Thoracic aorta (tissue), 2 donors: ENCODE measurements at regions not wholly inside any gene's neighbourhood (a gene's known extent, or its start where the extent isn't known, plus 50 kb on each side); places are given as distances from the start of the nearest gene placed in this dataset.

Experiments
- ATAC-seq: fragments of 150-250 bp; one replicate; pipeline ENCODE4 v1.8.0; 2017; ENCODE audit warnings: low read depth; ENCODE audit not compliant: insufficient number of reproducible peaks, low FRiP score
- DNase-seq: peaks from one replicate; pipeline ENCODE4 v3.0.0-alpha.2; 2020; ENCODE audit warnings: low spot score
- H3K27ac ChIP-seq, 2 donors: fragments of 200-600 bp; sonication (generic); 1 replicate in 1 of 2; 2 replicates in 1 of 2; pipeline ENCODE4 v1.5.1; 2016; ENCODE audit warnings: mild to moderate bottlenecking in 2 of 2, moderate library complexity in 2 of 2
- H3K27me3 ChIP-seq: fragments of 200-600 bp; sonication (generic); replicated peaks from 2 replicates; pipeline ENCODE4 v1.6.0; 2016; ENCODE audit warnings: mild to moderate bottlenecking; ENCODE audit not compliant: insufficient read depth
- H3K36me3 ChIP-seq: fragments of 200-600 bp; sonication (generic); one replicate; pipeline ENCODE4 v1.5.1; 2016
- H3K4me1 ChIP-seq, 2 donors: fragments of 200-600 bp; sonication (generic); 1 replicate in 1 of 2; 2 replicates in 1 of 2; pipeline versions ENCODE4 v1.5.1 to v1.6.0; 2016; ENCODE audit warnings: low read depth in 2 of 2, mild to moderate bottlenecking in 1 of 2; ENCODE audit not compliant: control insufficient read depth in 1 of 2
- H3K4me3 ChIP-seq: fragments of 200-600 bp; sonication (generic); 2 replicates; pipeline ENCODE4 v1.5.1; 2016; ENCODE audit warnings: mild to moderate bottlenecking
- H3K9me3 ChIP-seq: fragments of 200-600 bp; sonication (generic); 2 replicates; pipeline ENCODE4 v1.5.1; 2016
- TF ChIP-seq, protein P1 (sequence below): fragments of 200-600 bp; sonication (generic); IDR thresholded peaks from one replicate; pipeline ENCODE4 v1.5.1; 2019; ENCODE audit warnings: antibody characterized with exemption

DNA sequence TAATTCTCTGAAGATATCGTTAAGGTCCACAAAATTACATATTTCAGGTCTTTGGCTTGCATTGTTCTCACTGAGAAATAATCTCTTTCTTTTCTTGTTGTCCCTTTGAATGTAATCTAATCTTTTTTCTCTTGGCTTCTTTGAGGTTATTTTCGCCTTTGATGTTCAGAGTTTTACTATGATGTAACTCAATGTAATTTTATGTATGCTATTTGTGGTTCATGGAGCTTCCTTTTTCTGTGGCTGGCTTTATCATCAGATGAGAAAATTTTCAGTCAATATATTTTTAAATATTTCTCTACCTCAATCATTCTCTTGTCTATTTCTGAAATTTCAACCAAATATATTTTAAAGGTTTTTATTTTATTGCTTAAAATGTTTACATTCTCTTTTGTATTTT, 672.2 kb downstream of the TRAM1L1 start:
- Histone ChIP-seq H3K27ac (no peak overlapping the region), H3K4me3 (no peak overlapping the region), H3K36me3 (no peaks in the 10 kb centered on the region), H3K4me1 (no peaks in the 10 kb centered on the region), H3K27me3 (no peaks in the 10 kb centered on the region), H3K9me3 (no peaks in the 10 kb centered on the region)
- DNase-seq (no peak), ATAC-seq (no peak)
- TF ChIP-seq, protein P1, sequence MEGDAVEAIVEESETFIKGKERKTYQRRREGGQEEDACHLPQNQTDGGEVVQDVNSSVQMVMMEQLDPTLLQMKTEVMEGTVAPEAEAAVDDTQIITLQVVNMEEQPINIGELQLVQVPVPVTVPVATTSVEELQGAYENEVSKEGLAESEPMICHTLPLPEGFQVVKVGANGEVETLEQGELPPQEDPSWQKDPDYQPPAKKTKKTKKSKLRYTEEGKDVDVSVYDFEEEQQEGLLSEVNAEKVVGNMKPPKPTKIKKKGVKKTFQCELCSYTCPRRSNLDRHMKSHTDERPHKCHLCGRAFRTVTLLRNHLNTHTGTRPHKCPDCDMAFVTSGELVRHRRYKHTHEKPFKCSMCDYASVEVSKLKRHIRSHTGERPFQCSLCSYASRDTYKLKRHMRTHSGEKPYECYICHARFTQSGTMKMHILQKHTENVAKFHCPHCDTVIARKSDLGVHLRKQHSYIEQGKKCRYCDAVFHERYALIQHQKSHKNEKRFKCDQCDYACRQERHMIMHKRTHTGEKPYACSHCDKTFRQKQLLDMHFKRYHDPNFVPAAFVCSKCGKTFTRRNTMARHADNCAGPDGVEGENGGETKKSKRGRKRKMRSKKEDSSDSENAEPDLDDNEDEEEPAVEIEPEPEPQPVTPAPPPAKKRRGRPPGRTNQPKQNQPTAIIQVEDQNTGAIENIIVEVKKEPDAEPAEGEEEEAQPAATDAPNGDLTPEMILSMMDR, result no peak

DNA sequence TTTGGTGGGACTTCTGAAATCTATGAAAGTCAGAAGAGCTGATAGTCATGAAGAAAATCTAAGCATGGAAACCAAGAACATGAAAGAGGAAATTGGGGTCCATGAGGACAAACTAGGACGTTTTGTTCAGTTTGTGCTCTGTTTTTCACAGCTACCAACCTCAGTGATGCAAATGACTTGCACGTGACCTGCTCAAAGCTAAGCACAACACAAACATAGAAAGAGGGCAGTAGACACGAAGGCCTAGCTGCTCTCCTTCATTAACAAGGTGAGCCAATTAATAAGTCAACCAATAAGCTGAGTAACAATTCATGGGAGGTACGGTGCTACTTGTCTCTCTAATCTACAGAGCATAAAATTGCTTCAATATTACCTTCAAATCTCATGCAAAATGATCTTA, 684.1 kb downstream of the TRAM1L1 start:
- ATAC-seq, result no peak
- H3K27me3 ChIP-seq, result no peaks in the 10 kb centered on the region
- no peak overlapping the region for H3K4me3 ChIP-seq
- H3K9me3 ChIP-seq, result no peaks in the 10 kb centered on the region
- no peaks in the 10 kb centered on the region for H3K4me1 ChIP-seq
- DNase-seq, result no peak
- H3K36me3 ChIP-seq, result no peaks in the 10 kb centered on the region
- TF ChIP-seq, protein P1, result no peak
- no peak overlapping the region for H3K27ac ChIP-seq

DNA sequence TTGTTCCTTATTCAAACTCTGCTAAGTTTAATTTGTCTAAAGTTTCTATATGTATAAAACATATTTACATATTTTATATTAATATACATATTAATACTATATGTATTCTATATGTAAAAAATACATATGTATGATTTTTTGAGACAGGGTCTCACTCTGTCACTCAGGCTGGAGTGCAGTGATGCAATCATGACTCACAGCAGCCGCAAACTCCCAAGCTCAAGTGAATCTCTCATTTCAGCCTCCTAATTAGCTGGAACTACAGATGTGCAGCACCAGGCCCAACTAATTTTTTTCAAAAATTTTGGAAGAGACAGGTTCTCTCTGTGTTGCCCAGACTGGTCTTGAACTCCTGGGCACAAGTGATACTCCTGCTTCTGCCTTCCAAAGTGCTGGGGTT, 684.9 kb downstream of the TRAM1L1 start:
- TF ChIP-seq, protein P1, result no peak
- no peaks in the 10 kb centered on the region for H3K9me3 ChIP-seq
- no peak for DNase-seq

DNA sequence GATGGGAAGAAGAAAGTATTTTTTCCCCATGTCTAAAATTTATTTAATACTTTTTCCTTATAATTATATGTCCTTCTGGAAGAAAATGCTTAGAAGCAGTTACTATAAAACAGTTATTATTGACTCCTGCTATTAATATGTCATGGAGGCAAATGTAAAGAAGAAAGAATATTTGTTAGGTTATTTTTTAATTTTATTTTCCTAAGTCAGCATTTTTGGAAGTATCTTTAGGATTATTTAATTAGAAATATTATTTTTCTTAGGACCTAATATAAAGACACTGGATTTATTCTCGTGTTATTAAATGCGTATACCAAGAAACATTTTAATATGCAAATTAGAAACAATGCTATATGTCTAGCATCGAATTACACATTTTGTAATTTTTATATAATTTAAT, 687.7 kb downstream of the TRAM1L1 start:
- Histone ChIP-seq H3K27ac (no peak overlapping the region), H3K36me3 (no peaks in the 10 kb centered on the region), H3K4me3 (no peak overlapping the region), H3K27me3 (no peaks in the 10 kb centered on the region), H3K4me1 (no peaks in the 10 kb centered on the region), H3K9me3 (no peaks in the 10 kb centered on the region)
- ATAC-seq, result no peak
- DNase-seq, result no peak
- TF ChIP-seq, protein P1, result no peak

More for the DNA sequence above, 684.9 kb downstream of the TRAM1L1 start:
- H3K27me3 ChIP-seq, result no peaks in the 10 kb centered on the region
- no peak overlapping the region for H3K27ac ChIP-seq
- no peaks in the 10 kb centered on the region for H3K4me1 ChIP-seq
- ATAC-seq, result no peak
- no peak overlapping the region for H3K4me3 ChIP-seq
- no peaks in the 10 kb centered on the region for H3K36me3 ChIP-seq

DNA sequence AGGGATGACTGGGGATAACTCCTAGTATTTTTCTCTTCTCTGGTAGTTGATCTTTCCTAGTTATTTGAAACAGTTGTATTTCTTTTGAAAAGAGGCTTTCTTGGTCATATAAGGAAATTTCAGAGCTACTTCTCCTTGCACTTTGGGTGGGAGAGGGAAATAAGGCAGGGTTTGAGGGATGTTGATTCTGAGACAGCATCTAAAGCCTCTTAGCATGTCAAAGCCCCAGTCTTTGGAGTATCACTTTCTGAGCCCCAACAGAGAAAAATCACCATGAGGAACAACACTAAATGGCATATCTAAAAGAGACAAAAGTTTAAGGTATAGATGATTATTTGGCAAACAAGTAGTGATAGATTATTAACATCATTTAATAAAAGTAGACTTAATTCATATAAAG, 688.1 kb downstream of the TRAM1L1 start:
- Histone ChIP-seq H3K27ac (no peak overlapping the region), H3K9me3 (no peaks in the 10 kb centered on the region), H3K4me1 (no peaks in the 10 kb centered on the region), H3K4me3 (no peak overlapping the region), H3K27me3 (no peaks in the 10 kb centered on the region), H3K36me3 (no peaks in the 10 kb centered on the region)
- TF ChIP-seq, protein P1, result no peak
- no peak for ATAC-seq
- no peak for DNase-seq
